Muscle layer of duodenum (tissue), 2 donors: ENCODE measurements at regions not wholly inside any gene's neighbourhood (a gene's known extent, or its start where the extent isn't known, plus 50 kb on each side); places are given as distances from the start of the nearest gene placed in this dataset.

ENCODE experiments used
- H3K27ac ChIP-seq: one replicate; pipeline ENCODE4 v1.7.0; 2013; ENCODE audit warnings: mild to moderate bottlenecking, low read length
- H3K27me3 ChIP-seq: one replicate; pipeline ENCODE4 v1.7.0; 2013; ENCODE audit warnings: low read depth, mild to moderate bottlenecking, control low read depth, low read length
- H3K36me3 ChIP-seq, 2 donors: one replicate each; pipeline ENCODE4 v1.7.0; 2013; ENCODE audit warnings: low read length in 2 of 2, control low read depth in 1 of 2, mild to moderate bottlenecking in 1 of 2; ENCODE audit not compliant: insufficient read depth in 2 of 2, control insufficient read depth in 1 of 2
- H3K4me1 ChIP-seq, 2 donors: one replicate each; pipeline ENCODE4 v1.7.0; 2013; ENCODE audit warnings: low read length in 2 of 2, mild to moderate bottlenecking in 2 of 2, control low read depth in 1 of 2, moderate library complexity in 1 of 2; ENCODE audit not compliant: insufficient read depth in 2 of 2, control insufficient read depth in 1 of 2
- H3K4me3 ChIP-seq, 2 donors: one replicate each; pipeline ENCODE4 v1.7.0; 2013; ENCODE audit warnings: low read length in 2 of 2, low read depth in 1 of 2, mild to moderate bottlenecking in 1 of 2
- H3K9me3 ChIP-seq, 2 donors: one replicate each; pipeline ENCODE4 v1.7.0; 2013; ENCODE audit warnings: low read length in 2 of 2, control low read depth in 1 of 2, mild to moderate bottlenecking in 1 of 2; ENCODE audit not compliant: control insufficient read depth in 1 of 2
- donor health status: healthy.

- no peaks in the 10 kb centered on the region for H3K36me3 ChIP-seq
- no peak overlapping the region for H3K4me3 ChIP-seq
- no peak overlapping the region for H3K27ac ChIP-seq
- H3K9me3 ChIP-seq, result no peaks in the 10 kb centered on the region
- H3K4me1 ChIP-seq, result no peaks in the 10 kb centered on the region
- no peaks in the 10 kb centered on the region for H3K27me3 ChIP-seq
Observed at GRCh38 chr2:107242811-107243210, 356.8 kb upstream of the ST6GAL2 start.

- no peaks in the 10 kb centered on the region for H3K27me3 ChIP-seq
- H3K9me3 ChIP-seq, result no peaks in the 10 kb centered on the region
- no peak overlapping the region for H3K27ac ChIP-seq
- H3K4me1 ChIP-seq, result no peaks in the 10 kb centered on the region
- H3K4me3 ChIP-seq, result no peak overlapping the region
- no peaks in the 10 kb centered on the region for H3K36me3 ChIP-seq
Observed at GRCh38 chr2:107248932-107249331, 363.0 kb upstream of the ST6GAL2 start.

- Histone ChIP-seq H3K27me3 (no peaks in the 10 kb centered on the region), H3K36me3 (no peaks in the 10 kb centered on the region), H3K27ac (no peak overlapping the region), H3K4me1 (no peaks in the 10 kb centered on the region), H3K4me3 (no peak overlapping the region), H3K9me3 (no peaks in the 10 kb centered on the region)
Observed at GRCh38 chr2:107255744-107256143, 369.8 kb upstream of the ST6GAL2 start.

GRCh38 chr2:107258531-107259407, 372.8 kb upstream of the ST6GAL2 start:
- no peaks in the 10 kb centered on the region for H3K36me3 ChIP-seq
- H3K9me3 ChIP-seq, result no peaks in the 10 kb centered on the region
- H3K27ac ChIP-seq, result no peak overlapping the region

GRCh38 chr2:107259408-107260195, 373.6 kb upstream of the ST6GAL2 start:
- Histone ChIP-seq H3K27me3 (no peaks in the 10 kb centered on the region), H3K27ac (no peak overlapping the region), H3K36me3 (no peaks in the 10 kb centered on the region), H3K9me3 (no peaks in the 10 kb centered on the region), H3K4me3 (no peak overlapping the region), H3K4me1 (no peaks in the 10 kb centered on the region)

More at GRCh38 chr2:107258531-107259407, 372.8 kb upstream of the ST6GAL2 start:
- Histone ChIP-seq H3K4me1 (no peaks in the 10 kb centered on the region), H3K27me3 (no peaks in the 10 kb centered on the region), H3K4me3 (no peak overlapping the region)

- no peaks in the 10 kb centered on the region for H3K4me1 ChIP-seq
- no peaks in the 10 kb centered on the region for H3K36me3 ChIP-seq
- H3K4me3 ChIP-seq, result no peak overlapping the region
- no peaks in the 10 kb centered on the region for H3K9me3 ChIP-seq
- no peaks in the 10 kb centered on the region for H3K27me3 ChIP-seq
- H3K27ac ChIP-seq, result no peak overlapping the region
Observed at GRCh38 chr2:107263628-107264027, 377.7 kb upstream of the ST6GAL2 start.

- H3K4me1 ChIP-seq, result no peaks in the 10 kb centered on the region
Observed at GRCh38 chr2:107264184-107264583, 378.2 kb upstream of the ST6GAL2 start.

GRCh38 chr2:107266555-107266954, 380.6 kb upstream of the ST6GAL2 start:
- Histone ChIP-seq H3K4me3 (no peak overlapping the region), H3K27ac (no peak overlapping the region), H3K27me3 (no peaks in the 10 kb centered on the region), H3K36me3 (no peaks in the 10 kb centered on the region), H3K4me1 (no peaks in the 10 kb centered on the region), H3K9me3 (peaks cover 0 to 2% of the 10 kb centered on the region in 2 donors)

More at GRCh38 chr2:107264184-107264583, 378.2 kb upstream of the ST6GAL2 start:
- Histone ChIP-seq H3K9me3 (no peaks in the 10 kb centered on the region), H3K36me3 (no peaks in the 10 kb centered on the region), H3K27ac (no peak overlapping the region), H3K27me3 (no peaks in the 10 kb centered on the region), H3K4me3 (no peak overlapping the region)

- no peaks in the 10 kb centered on the region for H3K4me1 ChIP-seq
- H3K9me3 ChIP-seq, result peaks cover 0 to 2% of the 10 kb centered on the region in 2 donors
- H3K27ac ChIP-seq, result no peak overlapping the region
- H3K36me3 ChIP-seq, result no peaks in the 10 kb centered on the region
- H3K4me3 ChIP-seq, result no peak overlapping the region
- no peaks in the 10 kb centered on the region for H3K27me3 ChIP-seq
Observed at GRCh38 chr2:107267086-107267485, 381.1 kb upstream of the ST6GAL2 start.

GRCh38 chr2:107276034-107276433, 390.1 kb upstream of the ST6GAL2 start:
- H3K4me3 ChIP-seq, result no peak overlapping the region
- no peaks in the 10 kb centered on the region for H3K4me1 ChIP-seq
- H3K9me3 ChIP-seq, result no peaks in the 10 kb centered on the region
- H3K36me3 ChIP-seq, result no peaks in the 10 kb centered on the region
- H3K27ac ChIP-seq, result no peak overlapping the region
- H3K27me3 ChIP-seq, result no peaks in the 10 kb centered on the region

GRCh38 chr2:107278672-107279071, 392.7 kb upstream of the ST6GAL2 start:
- Histone ChIP-seq H3K27me3 (no peaks in the 10 kb centered on the region), H3K4me3 (no peak overlapping the region), H3K27ac (no peak overlapping the region), H3K9me3 (no peaks in the 10 kb centered on the region), H3K36me3 (no peaks in the 10 kb centered on the region), H3K4me1 (no peaks in the 10 kb centered on the region)
